DND-41 (cell line): ENCODE measurements at regions not wholly inside any gene's neighbourhood (a gene's known extent, or its start where the extent isn't known, plus 50 kb on each side); places are given as distances from the start of the nearest gene placed in this dataset.

Experiments
- ATAC-seq: fragments of 200-7000 bp; cut with Tn5 transposase; 3 replicates; pipeline ENCODE4 v1.9.1; 2021; ENCODE audit warnings: low read depth; ENCODE audit not compliant: insufficient read depth
- DNase-seq: peaks from one replicate; pipeline ENCODE4 v3.0.0-alpha.2; 2020
- H2AFZ ChIP-seq: 2 replicates; pipeline ENCODE4 v1.6.0; 2012; ENCODE audit warnings: low read depth, low read length
- H3K27ac ChIP-seq: 2 replicates; pipeline ENCODE4 v1.5.1; 2012; ENCODE audit warnings: low read length, inconsistent platforms
- H3K27me3 ChIP-seq: fragments of 200-600 bp; sonication (generic); 2 replicates; pipeline ENCODE4 v1.6.0; 2012; ENCODE audit warnings: low read length, mild to moderate bottlenecking, inconsistent platforms; ENCODE audit not compliant: insufficient read depth, poor library complexity
- H3K36me3 ChIP-seq: 2 replicates; pipeline ENCODE4 v1.5.1; 2012; ENCODE audit warnings: low read length, inconsistent platforms; ENCODE audit not compliant: insufficient read depth
- H3K4me1 ChIP-seq: 2 replicates; pipeline ENCODE4 v1.5.1; 2012; ENCODE audit warnings: mild to moderate bottlenecking, low read length; ENCODE audit not compliant: insufficient read depth
- H3K4me2 ChIP-seq: 2 replicates; pipeline ENCODE4 v1.6.0; 2012; ENCODE audit warnings: mild to moderate bottlenecking, moderate library complexity, low read length, inconsistent platforms; ENCODE audit not compliant: insufficient read depth
- H3K4me3 ChIP-seq, 2 experiments: fragments of 200-600 bp in 1 of 2; shearing (Covaris generic) in 1 of 2; 2 replicates each; pipeline ENCODE4 v1.5.1; 2012 to 2016; ENCODE audit warnings: inconsistent platforms in 2 of 2, low read length in 2 of 2, mild to moderate bottlenecking in 2 of 2, low read depth in 1 of 2, moderate library complexity in 1 of 2
- H3K79me2 ChIP-seq: 2 replicates; pipeline ENCODE4 v1.6.0; 2012; ENCODE audit warnings: low read length, inconsistent platforms; ENCODE audit not compliant: insufficient read depth
- H3K9ac ChIP-seq: 2 replicates; pipeline ENCODE4 v1.6.0; 2012; ENCODE audit warnings: low read depth, mild to moderate bottlenecking, inconsistent platforms, low read length, moderate library complexity
- H3K9me3 ChIP-seq: 2 replicates; pipeline ENCODE4 v1.5.1; 2012; ENCODE audit warnings: low read length, moderate library complexity, mild to moderate bottlenecking, inconsistent platforms; ENCODE audit not compliant: insufficient read depth, severe bottlenecking
- H4K20me1 ChIP-seq: 2 replicates; pipeline ENCODE4 v1.6.0; 2012; ENCODE audit warnings: low read length; ENCODE audit not compliant: insufficient read depth
- CTCF ChIP-seq: IDR thresholded peaks from 2 replicates; pipeline ENCODE4 v1.5.1; 2012; ENCODE audit warnings: borderline replicate concordance, low read length, moderate library complexity, mild to moderate bottlenecking; ENCODE audit not compliant: poor library complexity, severe bottlenecking; ENCODE audit errors: extremely low read depth
- EZH2 ChIP-seq: IDR thresholded peaks from 3 replicates; pipeline ENCODE4 v1.6.1; 2012; ENCODE audit warnings: borderline replicate concordance, low read depth, mild to moderate bottlenecking, moderate library complexity, low read length, inconsistent platforms; ENCODE audit not compliant: severe bottlenecking

- Histone ChIP-seq H3K79me2 (no peaks in the 10 kb centered on the region), H3K4me3 (no peak overlapping the region), H4K20me1 (no peaks in the 10 kb centered on the region), H3K27me3 (peaks cover 13% of the 10 kb centered on the region), H3K9ac (no peak overlapping the region), H2AFZ (no peak overlapping the region), H3K27ac (no peak overlapping the region), H3K36me3 (no peaks in the 10 kb centered on the region), H3K4me2 (no peak overlapping the region), H3K9me3 (no peaks in the 10 kb centered on the region), H3K4me1 (no peaks in the 10 kb centered on the region)
- ATAC-seq (no peak), DNase-seq (no peak)
- TF ChIP-seq EZH2 (no peak), CTCF (no peak)
Measured at GRCh38 chr4:112894480-112894879, 155.0 kb upstream of the ANK2 start.

GRCh38 chr4:112894951-112895350 is 154.5 kb upstream of the ANK2 start:
- no peaks in the 10 kb centered on the region for H3K4me1 ChIP-seq

GRCh38 chr4:112895811-112896608 is 153.4 kb upstream of the ANK2 start:
- Histone ChIP-seq H3K27me3 (peaks cover 13% of the 10 kb centered on the region), H2AFZ (no peak overlapping the region), H3K9me3 (no peaks in the 10 kb centered on the region), H3K79me2 (no peaks in the 10 kb centered on the region), H4K20me1 (no peaks in the 10 kb centered on the region), H3K36me3 (no peaks in the 10 kb centered on the region), H3K4me3 (no peak overlapping the region), H3K27ac (no peak overlapping the region), H3K9ac (no peak overlapping the region), H3K4me2 (no peak overlapping the region), H3K4me1 (no peaks in the 10 kb centered on the region)
- DNase-seq (no peak), ATAC-seq (no peak)
- TF ChIP-seq CTCF (no peak), EZH2 (no peak)

More at GRCh38 chr4:112894951-112895350, 154.5 kb upstream of the ANK2 start:
- Histone ChIP-seq H3K79me2 (no peaks in the 10 kb centered on the region), H2AFZ (no peak overlapping the region), H3K9me3 (no peaks in the 10 kb centered on the region), H3K4me3 (no peak overlapping the region), H3K27ac (no peak overlapping the region), H3K9ac (no peak overlapping the region), H3K4me2 (no peak overlapping the region), H3K27me3 (peaks cover 13% of the 10 kb centered on the region), H3K36me3 (no peaks in the 10 kb centered on the region), H4K20me1 (no peaks in the 10 kb centered on the region)
- ATAC-seq (no peak), DNase-seq (no peak)
- TF ChIP-seq CTCF (no peak), EZH2 (no peak)
